B cell (primary cell): ENCODE measurements at regions not wholly inside any gene's neighbourhood (a gene's known extent, or its start where the extent isn't known, plus 50 kb on each side); places are given as distances from the start of the nearest gene placed in this dataset.

ENCODE experiments used
- ATAC-seq: fragments of 200-7000 bp; cut with Tn5 transposase; one replicate; pipeline ENCODE4 v1.10.0; 2021; ENCODE audit warnings: low read depth, mild to moderate bottlenecking, moderate number of reproducible peaks, moderate library complexity
- CTCF ChIA-PET: fragments of 350-600 bp; sonication (Branson Sonifier 250); formaldehyde crosslinking; loops from one replicate; lab custom pipeline; 2021; ENCODE audit warnings: antibody characterized with exemption, inconsistent platforms; lab: Charles Lee
- POLR2A ChIA-PET: fragments of 350-600 bp; sonication (Branson Sonifier 250); formaldehyde crosslinking; loops from one replicate; lab custom pipeline; 2021; ENCODE audit warnings: antibody characterized with exemption; lab: Charles Lee
- DNase-seq: peaks from one replicate; pipeline ENCODE4 v3.0.0; 2013
- H2AFZ ChIP-seq: 2 replicates; pipeline ENCODE4 v1.6.1; 2012; ENCODE audit warnings: mild to moderate bottlenecking, low read depth, low read length; ENCODE audit not compliant: insufficient read depth, poor library complexity, severe bottlenecking
- H3K27ac ChIP-seq, 2 donors: 1 replicate in 1 of 2; 2 replicates in 1 of 2; pipeline ENCODE4 v1.5.1; 2012 to 2013; ENCODE audit warnings: low read length in 2 of 2, mild to moderate bottlenecking in 2 of 2, moderate library complexity in 1 of 2
- H3K27me3 ChIP-seq, 4 experiments: fragments of 200-600 bp in 1 of 4; sonication (generic) in 1 of 4; replicated peaks in 1 of 4; 1 replicate in 2 of 4; 2 replicates in 2 of 4; pipeline versions ENCODE4 v1.6.1 to v1.7.0; 2013 to 2016; ENCODE audit warnings: low read length in 3 of 4, mild to moderate bottlenecking in 2 of 4, mixed read lengths in 1 of 4, moderate library complexity in 1 of 4; ENCODE audit not compliant: insufficient read depth in 4 of 4, control insufficient read depth in 3 of 4; ENCODE audit errors: control extremely low read depth in 1 of 4
- H3K36me3 ChIP-seq, 2 experiments: replicated peaks in 1 of 2; 1 replicate in 1 of 2; 2 replicates in 1 of 2; pipeline versions ENCODE4 v1.6.1 to v1.7.1; 2013; ENCODE audit warnings: low read length in 1 of 2; ENCODE audit not compliant: insufficient read depth in 2 of 2, control insufficient read depth in 1 of 2; ENCODE audit errors: control extremely low read depth in 1 of 2, extremely low read depth in 1 of 2
- H3K4me1 ChIP-seq, 2 donors: fragments of 200-600 bp in 1 of 2; sonication (generic) in 1 of 2; 1 replicate in 1 of 2; 2 replicates in 1 of 2; pipeline versions ENCODE4 v1.5.1 to v1.6.1; 2013 to 2017; ENCODE audit warnings: low read length in 2 of 2; ENCODE audit not compliant: control insufficient read depth in 2 of 2, insufficient read depth in 2 of 2
- H3K4me2 ChIP-seq: replicated peaks from 2 replicates; pipeline ENCODE3; 2012; ENCODE audit warnings: mild to moderate bottlenecking, low read depth, low read length; ENCODE audit not compliant: poor library complexity, severe bottlenecking
- H3K4me3 ChIP-seq, 5 experiments: fragments of 200-600 bp in 1 of 5; sonication (generic) in 1 of 5; 1 replicate in 3 of 5; 2 replicates in 2 of 5; pipeline versions ENCODE4 v1.5.1 to v1.7.0; 2011 to 2016; ENCODE audit warnings: low read length in 4 of 5, mild to moderate bottlenecking in 4 of 5, low read depth in 2 of 5, control low read depth in 1 of 5, moderate library complexity in 1 of 5; ENCODE audit not compliant: insufficient read depth in 1 of 5; ENCODE audit errors: control extremely low read depth in 1 of 5, extremely low read depth in 1 of 5
- H3K79me2 ChIP-seq: fragments of 200-600 bp; sonication (generic); one replicate; pipeline ENCODE4 v1.6.0; 2016; ENCODE audit warnings: low read length; ENCODE audit not compliant: control insufficient read depth, insufficient read depth
- H3K9ac ChIP-seq: fragments of 200-600 bp; sonication (generic); 2 replicates; pipeline ENCODE4 v1.6.1; 2017; ENCODE audit warnings: mild to moderate bottlenecking, low read length, moderate library complexity
- H3K9me3 ChIP-seq, 3 donors: one replicate each; pipeline versions ENCODE4 v1.6.1 to v1.7.1; 2013; ENCODE audit warnings: low read length in 2 of 3; ENCODE audit not compliant: control insufficient read depth in 2 of 3, insufficient read depth in 1 of 3; ENCODE audit errors: control extremely low read depth in 1 of 3
- H4K20me1 ChIP-seq: 2 replicates; pipeline ENCODE4 v1.6.0; 2012; ENCODE audit warnings: mild to moderate bottlenecking, low read length; ENCODE audit not compliant: insufficient read depth, control insufficient read depth, poor library complexity, severe bottlenecking
- H3K27ac Mint-ChIP-seq: one replicate; pipeline ENCODE4 v1.8.0; 2021; ENCODE audit warnings: mixed read lengths
- H3K27me3 Mint-ChIP-seq: one replicate; pipeline ENCODE4 v1.8.0; 2021; ENCODE audit warnings: mixed read lengths
- H3K4me1 Mint-ChIP-seq: one replicate; pipeline ENCODE4 v1.8.0; 2021; ENCODE audit warnings: mixed read lengths
- H3K4me3 Mint-ChIP-seq: one replicate; pipeline ENCODE4 v1.8.0; 2021; ENCODE audit warnings: mixed read lengths
- H3K9me3 Mint-ChIP-seq: one replicate; pipeline ENCODE4 v1.8.0; 2022; ENCODE audit warnings: mixed read lengths; ENCODE audit not compliant: insufficient read depth
- CTCF ChIP-seq: fragments of 200-600 bp; IDR thresholded peaks from one replicate; pipeline ENCODE4 v1.8.0; 2022; ENCODE audit warnings: antibody characterized with exemption, mild to moderate bottlenecking
- EZH2 ChIP-seq: IDR thresholded peaks from 2 replicates; pipeline ENCODE4 v1.6.1; 2012; ENCODE audit warnings: borderline replicate concordance, low read depth, mild to moderate bottlenecking, moderate library complexity, low read length; ENCODE audit not compliant: insufficient read depth, poor library complexity, severe bottlenecking
- WGBS: methylation state at CpG from one replicate; pipeline ENCODE4 v1.1.5; 2013; ENCODE audit warnings: missing lambda C conversion rate; ENCODE audit not compliant: insufficient coverage; 5-methylcytosine and 5-hydroxymethylcytosine counted together
- intact Hi-C: fragments of 100-400 bp; cut with micrococcal nuclease; formaldehyde crosslinking; loops from one replicate; pipeline ENCODE4 v1.10.0; 2022

GRCh38 chr3:104629038-104629437 lies 737.7 kb upstream of the ALCAM start:
- H3K4me2 ChIP-seq, result no peak overlapping the region
- CTCF ChIA-PET, result no interaction called here
- peaks cover 2% of the 10 kb centered on the region for H3K4me1 Mint-ChIP-seq

GRCh38 chr3:104631254-104631653 lies 735.5 kb upstream of the ALCAM start:
- Mint-ChIP-seq H3K27me3 (no peaks in the 10 kb centered on the region), H3K4me3 (no peak overlapping the region), H3K27ac (no peak overlapping the region), H3K9me3 (peaks cover 11% of the 10 kb centered on the region), H3K4me1 (peaks cover 2% of the 10 kb centered on the region)
- Histone ChIP-seq H3K27ac (no peak overlapping the region), H3K4me3 (no peak overlapping the region), H2AFZ (no peak overlapping the region), H4K20me1 (no peaks in the 10 kb centered on the region), H3K36me3 (no peaks in the 10 kb centered on the region), H3K4me1 (no peaks in the 10 kb centered on the region), H3K27me3 (no peaks in the 10 kb centered on the region), H3K9me3 (peaks cover 0 to 16% (median 11%) of the 10 kb centered on the region in 3 donors), H3K79me2 (no peaks in the 10 kb centered on the region), H3K4me2 (no peak overlapping the region), H3K9ac (no peak overlapping the region)
- DNase-seq (no peak), ATAC-seq (no peak)
- CTCF ChIA-PET, result no interaction called here
- intact Hi-C loops, result no loop called here
- POLR2A ChIA-PET, result no interaction called here
- TF ChIP-seq EZH2 (no peak), CTCF (no peak)
- 100% methylated on average over 1 of the region's 2 CpGs for WGBS

More at GRCh38 chr3:104629038-104629437, 737.7 kb upstream of the ALCAM start:
- Histone ChIP-seq H3K9ac (no peak overlapping the region), H2AFZ (no peak overlapping the region), H3K4me1 (no peaks in the 10 kb centered on the region), H4K20me1 (no peaks in the 10 kb centered on the region), H3K9me3 (peaks cover 0 to 16% (median 11%) of the 10 kb centered on the region in 3 donors), H3K27ac (no peak overlapping the region), H3K79me2 (no peaks in the 10 kb centered on the region), H3K4me3 (no peak overlapping the region), H3K36me3 (no peaks in the 10 kb centered on the region), H3K27me3 (no peaks in the 10 kb centered on the region)
- intact Hi-C loops, result no loop called here
- TF ChIP-seq CTCF (no peak), EZH2 (no peak)
- Mint-ChIP-seq H3K27me3 (no peaks in the 10 kb centered on the region), H3K27ac (no peak overlapping the region), H3K4me3 (no peak overlapping the region), H3K9me3 (peaks cover 11% of the 10 kb centered on the region)
- no CpG with 5 or more reads among the region's 1 CpG for WGBS
- no peak for ATAC-seq
- POLR2A ChIA-PET, result no interaction called here
- DNase-seq, result no peak
